ENCODE measurements at regions not wholly inside any gene's neighbourhood (a gene's known extent, or its start where the extent isn't known, plus 50 kb on each side); places are given as distances from the start of the nearest gene placed in this dataset.

DNA sequence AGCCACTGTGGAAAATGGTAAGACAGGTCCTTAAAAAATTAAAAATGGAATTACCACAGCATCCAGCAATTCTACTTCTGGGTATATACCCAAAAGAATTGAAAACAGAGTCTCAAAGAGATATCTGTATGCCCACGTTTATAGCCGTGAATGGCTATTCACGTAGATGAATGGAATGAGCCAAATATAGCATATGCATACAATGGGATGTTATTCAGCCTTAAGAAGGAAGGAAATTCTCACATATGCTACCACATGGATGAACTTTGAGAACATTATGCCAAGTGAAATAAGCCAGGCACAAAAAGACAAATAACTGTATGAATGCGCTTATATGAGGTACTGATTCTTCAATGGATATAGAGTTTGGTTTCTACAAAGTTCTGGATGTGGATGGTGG is 134.5 kb upstream of the KCNE2 start:
- TF ChIP-seq, protein P1, sequence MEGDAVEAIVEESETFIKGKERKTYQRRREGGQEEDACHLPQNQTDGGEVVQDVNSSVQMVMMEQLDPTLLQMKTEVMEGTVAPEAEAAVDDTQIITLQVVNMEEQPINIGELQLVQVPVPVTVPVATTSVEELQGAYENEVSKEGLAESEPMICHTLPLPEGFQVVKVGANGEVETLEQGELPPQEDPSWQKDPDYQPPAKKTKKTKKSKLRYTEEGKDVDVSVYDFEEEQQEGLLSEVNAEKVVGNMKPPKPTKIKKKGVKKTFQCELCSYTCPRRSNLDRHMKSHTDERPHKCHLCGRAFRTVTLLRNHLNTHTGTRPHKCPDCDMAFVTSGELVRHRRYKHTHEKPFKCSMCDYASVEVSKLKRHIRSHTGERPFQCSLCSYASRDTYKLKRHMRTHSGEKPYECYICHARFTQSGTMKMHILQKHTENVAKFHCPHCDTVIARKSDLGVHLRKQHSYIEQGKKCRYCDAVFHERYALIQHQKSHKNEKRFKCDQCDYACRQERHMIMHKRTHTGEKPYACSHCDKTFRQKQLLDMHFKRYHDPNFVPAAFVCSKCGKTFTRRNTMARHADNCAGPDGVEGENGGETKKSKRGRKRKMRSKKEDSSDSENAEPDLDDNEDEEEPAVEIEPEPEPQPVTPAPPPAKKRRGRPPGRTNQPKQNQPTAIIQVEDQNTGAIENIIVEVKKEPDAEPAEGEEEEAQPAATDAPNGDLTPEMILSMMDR (IDR thresholded peaks at IDR 0.05) = no peak
- TF ChIP-seq CBX2 (IDR thresholded peaks at IDR 0.05; ENCODE audit: borderline replicate concordance, low read depth) = no peak
- no peak for TF ChIP-seq SMC3 (IDR thresholded peaks at IDR 0.05)
- TF ChIP-seq POLR2A (IDR thresholded peaks at IDR 0.05; ENCODE audit: low read length) = no peak
- no peak for TF ChIP-seq NFE2L2 (conservative IDR thresholded peaks at IDR 0.05; ENCODE audit: low read length)
- TF ChIP-seq KDM1A (IDR thresholded peaks at IDR 0.05; ENCODE audit: low read depth) = no peak
- no peak for TF ChIP-seq CHD2 (IDR thresholded peaks at IDR 0.05; ENCODE audit: low read length, partially characterized antibody)
- TF ChIP-seq EP300 (IDR thresholded peaks at IDR 0.05) = no peak
